CD4-positive, alpha-beta T cell (primary cell): ENCODE measurements at regions not wholly inside any gene's neighbourhood (a gene's known extent, or its start where the extent isn't known, plus 50 kb on each side); places are given as distances from the start of the nearest gene placed in this dataset.

Source experiments
- ATAC-seq: fragments of 200-7000 bp; cut with Tn5 transposase; one replicate; pipeline ENCODE4 v1.10.0; 2022; ENCODE audit warnings: mild to moderate bottlenecking; ENCODE audit not compliant: poor library complexity
- CTCF ChIA-PET: fragments of 350-600 bp; sonication (Branson Sonifier 250); formaldehyde crosslinking; loops from one replicate; lab custom pipeline; 2021; ENCODE audit warnings: antibody characterized with exemption, inconsistent platforms; lab: Charles Lee
- POLR2A ChIA-PET: fragments of 350-600 bp; sonication (Branson Sonifier 250); formaldehyde crosslinking; loops from one replicate; lab custom pipeline; 2021; ENCODE audit warnings: antibody characterized with exemption, inconsistent platforms; lab: Charles Lee
- DNase-seq, 14 experiments: peaks; one replicate each; pipeline ENCODE4 v3.0.0-alpha.2; 2013 to 2020; ENCODE audit warnings: mixed read lengths in 2 of 14
- H3K27ac ChIP-seq, 2 donors: one replicate each; pipeline versions ENCODE4 v1.5.1 to v1.7.0; 2013; ENCODE audit warnings: low read length in 2 of 2, low read depth in 1 of 2, mild to moderate bottlenecking in 1 of 2
- H3K27me3 ChIP-seq, 2 experiments: 1 replicate in 1 of 2; 2 replicates in 1 of 2; pipeline versions ENCODE4 v1.6.1 to v1.7.0; 2013; ENCODE audit warnings: low read length in 2 of 2, control low read depth in 1 of 2, mild to moderate bottlenecking in 1 of 2, moderate library complexity in 1 of 2; ENCODE audit not compliant: insufficient read depth in 2 of 2, control insufficient read depth in 1 of 2
- H3K36me3 ChIP-seq: one replicate; pipeline ENCODE4 v1.6.1; 2013; ENCODE audit warnings: low read length, control low read depth; ENCODE audit not compliant: insufficient read depth
- H3K4me1 ChIP-seq: one replicate; pipeline ENCODE4 v1.6.1; 2013; ENCODE audit warnings: low read length, control low read depth; ENCODE audit not compliant: insufficient read depth
- H3K4me3 ChIP-seq: one replicate; pipeline ENCODE4 v1.5.1; 2013; ENCODE audit warnings: mild to moderate bottlenecking, low read length, moderate library complexity
- H3K9me3 ChIP-seq, 2 experiments: 1 replicate in 1 of 2; 2 replicates in 1 of 2; pipeline versions ENCODE4 v1.6.1 to v1.7.0; 2013; ENCODE audit warnings: low read length in 2 of 2, mild to moderate bottlenecking in 2 of 2, control low read depth in 1 of 2, moderate library complexity in 1 of 2; ENCODE audit not compliant: control insufficient read depth in 1 of 2, insufficient read depth in 1 of 2
- H3K27ac Mint-ChIP-seq: one replicate; pipeline ENCODE4 v1.8.0; 2020; ENCODE audit warnings: mixed read lengths
- H3K27me3 Mint-ChIP-seq: one replicate; pipeline ENCODE4 v1.8.0; 2021; ENCODE audit warnings: mixed read lengths
- H3K36me3 Mint-ChIP-seq: one replicate; pipeline ENCODE4 v1.8.0; 2021; ENCODE audit warnings: low read depth, mixed read lengths
- H3K4me1 Mint-ChIP-seq: one replicate; pipeline ENCODE4 v1.8.0; 2021; ENCODE audit warnings: low read depth, mixed read lengths
- H3K4me3 Mint-ChIP-seq: one replicate; pipeline ENCODE4 v1.8.0; 2020; ENCODE audit warnings: mild to moderate bottlenecking, mixed read lengths
- H3K9me3 Mint-ChIP-seq: one replicate; pipeline ENCODE4 v1.8.0; 2020; ENCODE audit warnings: mixed read lengths
- intact Hi-C, 2 experiments: fragments of 100-400 bp; cut with DNase I in 1 of 2; cut with micrococcal nuclease in 1 of 2; formaldehyde crosslinking; loops; one replicate each; pipeline versions ENCODE4 v1.15.1 to v1.9.0; 2023 to 2025; cut with DNase I, micrococcal nuclease
- TF ChIP-seq, protein P1 (sequence below): fragments of 200-600 bp; IDR thresholded peaks from one replicate; pipeline ENCODE4 v1.8.0; 2022; ENCODE audit warnings: antibody characterized with exemption, mild to moderate bottlenecking

DNA sequence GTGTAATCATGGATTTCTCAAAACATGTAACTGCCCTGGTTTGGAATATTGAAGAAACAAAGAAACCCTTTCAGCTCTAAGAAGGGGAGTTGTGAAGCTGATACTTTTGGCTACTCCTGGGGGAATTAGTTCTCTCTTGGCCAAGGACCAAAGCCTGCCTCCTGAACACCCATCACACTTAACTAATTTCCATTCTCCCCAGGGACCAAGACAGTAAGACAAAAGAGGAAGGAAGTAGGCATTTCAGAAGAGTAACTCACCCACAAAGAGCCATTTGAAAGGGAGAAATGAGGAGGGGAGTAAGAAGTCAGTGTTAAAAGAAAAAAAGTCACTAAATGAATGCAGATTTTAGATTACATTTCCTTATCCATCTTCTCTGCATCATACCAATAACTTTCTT is 328.0 kb upstream of the SOX2 start:
- H3K4me3 ChIP-seq, result no peak overlapping the region
- no peaks in the 10 kb centered on the region for H3K4me1 Mint-ChIP-seq
- H3K27me3 Mint-ChIP-seq, result no peaks in the 10 kb centered on the region
- POLR2A ChIA-PET, result no interaction called here
- no peaks in the 10 kb centered on the region for H3K36me3 ChIP-seq
- no peak overlapping the region for H3K4me3 Mint-ChIP-seq
- TF ChIP-seq, protein P1, sequence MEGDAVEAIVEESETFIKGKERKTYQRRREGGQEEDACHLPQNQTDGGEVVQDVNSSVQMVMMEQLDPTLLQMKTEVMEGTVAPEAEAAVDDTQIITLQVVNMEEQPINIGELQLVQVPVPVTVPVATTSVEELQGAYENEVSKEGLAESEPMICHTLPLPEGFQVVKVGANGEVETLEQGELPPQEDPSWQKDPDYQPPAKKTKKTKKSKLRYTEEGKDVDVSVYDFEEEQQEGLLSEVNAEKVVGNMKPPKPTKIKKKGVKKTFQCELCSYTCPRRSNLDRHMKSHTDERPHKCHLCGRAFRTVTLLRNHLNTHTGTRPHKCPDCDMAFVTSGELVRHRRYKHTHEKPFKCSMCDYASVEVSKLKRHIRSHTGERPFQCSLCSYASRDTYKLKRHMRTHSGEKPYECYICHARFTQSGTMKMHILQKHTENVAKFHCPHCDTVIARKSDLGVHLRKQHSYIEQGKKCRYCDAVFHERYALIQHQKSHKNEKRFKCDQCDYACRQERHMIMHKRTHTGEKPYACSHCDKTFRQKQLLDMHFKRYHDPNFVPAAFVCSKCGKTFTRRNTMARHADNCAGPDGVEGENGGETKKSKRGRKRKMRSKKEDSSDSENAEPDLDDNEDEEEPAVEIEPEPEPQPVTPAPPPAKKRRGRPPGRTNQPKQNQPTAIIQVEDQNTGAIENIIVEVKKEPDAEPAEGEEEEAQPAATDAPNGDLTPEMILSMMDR, result no peak
- H3K27ac Mint-ChIP-seq, result no peak overlapping the region
- no peaks in the 10 kb centered on the region for H3K9me3 ChIP-seq
- intact Hi-C loops, result no loop called here
- no peak for DNase-seq
- no peaks in the 10 kb centered on the region for H3K27me3 ChIP-seq
- no peaks in the 10 kb centered on the region for H3K36me3 Mint-ChIP-seq
- no peak for ATAC-seq
- CTCF ChIA-PET, result no interaction called here
- no peaks in the 10 kb centered on the region for H3K4me1 ChIP-seq
- peaks cover 14% of the 10 kb centered on the region for H3K9me3 Mint-ChIP-seq
- no peak overlapping the region for H3K27ac ChIP-seq

DNA sequence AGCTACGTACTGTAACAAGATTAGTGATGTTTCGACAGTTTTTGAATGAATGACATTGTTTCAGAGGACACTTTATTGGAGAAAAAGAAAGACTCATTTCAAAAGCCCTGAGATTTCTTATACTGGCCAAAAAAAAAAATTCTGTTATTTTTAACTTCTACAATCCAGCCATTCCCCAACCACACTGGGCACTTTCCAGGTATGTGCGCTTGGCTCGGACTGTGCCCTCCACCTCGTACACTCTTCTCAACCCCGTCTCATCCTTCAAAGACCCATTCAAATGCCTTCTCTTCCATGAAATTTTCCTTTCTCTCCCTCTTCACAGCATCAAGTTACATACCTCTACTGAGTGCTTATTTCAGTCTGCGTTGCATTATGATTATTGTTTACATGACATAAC is 328.5 kb upstream of the SOX2 start:
- no peak overlapping the region for H3K27ac Mint-ChIP-seq
- ATAC-seq, result no peak

DNA sequence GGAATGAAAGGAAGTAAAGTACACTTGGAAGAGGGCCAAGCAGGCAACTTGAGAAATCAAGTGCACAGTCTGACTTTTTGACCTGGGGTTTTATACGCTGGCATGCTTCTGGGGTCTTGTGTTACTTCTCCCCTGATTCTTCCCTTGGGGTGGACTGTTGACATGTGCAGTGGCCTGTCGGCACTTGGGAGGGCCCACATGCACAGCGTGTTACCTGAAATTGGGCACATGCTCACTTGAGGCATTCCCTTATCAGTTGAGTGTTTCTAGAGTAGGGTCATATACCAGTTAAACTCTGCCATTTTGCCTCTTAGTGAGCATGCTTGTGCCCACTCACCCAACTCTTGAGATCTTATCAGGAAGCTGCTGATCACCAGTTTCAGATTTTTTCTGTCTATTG is 329.1 kb upstream of the SOX2 start:
- Histone ChIP-seq H3K27ac (no peak overlapping the region), H3K4me1 (no peaks in the 10 kb centered on the region), H3K4me3 (no peak overlapping the region), H3K27me3 (no peaks in the 10 kb centered on the region), H3K36me3 (no peaks in the 10 kb centered on the region), H3K9me3 (no peaks in the 10 kb centered on the region)
- TF ChIP-seq, protein P1, result no peak
- H3K9me3 Mint-ChIP-seq, result peaks cover 14% of the 10 kb centered on the region
- no peak overlapping the region for H3K27ac Mint-ChIP-seq
- ChIA-PET POLR2A (no interaction called here), CTCF (no interaction called here)
- ATAC-seq (no peak), DNase-seq (no peak)
- intact Hi-C loops, result no loop called here
- no peaks in the 10 kb centered on the region for H3K27me3 Mint-ChIP-seq
- no peaks in the 10 kb centered on the region for H3K4me1 Mint-ChIP-seq
- no peaks in the 10 kb centered on the region for H3K36me3 Mint-ChIP-seq
- no peak overlapping the region for H3K4me3 Mint-ChIP-seq

More for the DNA sequence above, 328.5 kb upstream of the SOX2 start:
- no peak for DNase-seq
- H3K4me1 Mint-ChIP-seq, result no peaks in the 10 kb centered on the region
- H3K27me3 Mint-ChIP-seq, result no peaks in the 10 kb centered on the region
- TF ChIP-seq, protein P1, result no peak
- ChIA-PET POLR2A (no interaction called here), CTCF (no interaction called here)
- no peaks in the 10 kb centered on the region for H3K36me3 ChIP-seq
- H3K4me1 ChIP-seq, result no peaks in the 10 kb centered on the region
- intact Hi-C loops, result no loop called here
- H3K4me3 ChIP-seq, result no peak overlapping the region
- H3K4me3 Mint-ChIP-seq, result no peak overlapping the region
- H3K36me3 Mint-ChIP-seq, result no peaks in the 10 kb centered on the region
- no peaks in the 10 kb centered on the region for H3K27me3 ChIP-seq
- H3K9me3 Mint-ChIP-seq, result peaks cover 14% of the 10 kb centered on the region
- no peaks in the 10 kb centered on the region for H3K9me3 ChIP-seq
- no peak overlapping the region for H3K27ac ChIP-seq
